Germinal center (tissue), 1 donor: ENCODE measurements at regions not wholly inside any gene's neighbourhood (a gene's known extent, or its start where the extent isn't known, plus 50 kb on each side); places are given as distances from the start of the nearest gene placed in this dataset.
"Not testable (repeated sequence)": the region's sequence is repeated elsewhere in the genome, so short reads cannot be mapped to it uniquely, and the experiment has no call there.

Experiments
- DNase-seq: peaks from one replicate; pipeline ENCODE4 v3.0.0; 2012; ENCODE audit warnings: mixed read lengths, low spot score

DNA sequence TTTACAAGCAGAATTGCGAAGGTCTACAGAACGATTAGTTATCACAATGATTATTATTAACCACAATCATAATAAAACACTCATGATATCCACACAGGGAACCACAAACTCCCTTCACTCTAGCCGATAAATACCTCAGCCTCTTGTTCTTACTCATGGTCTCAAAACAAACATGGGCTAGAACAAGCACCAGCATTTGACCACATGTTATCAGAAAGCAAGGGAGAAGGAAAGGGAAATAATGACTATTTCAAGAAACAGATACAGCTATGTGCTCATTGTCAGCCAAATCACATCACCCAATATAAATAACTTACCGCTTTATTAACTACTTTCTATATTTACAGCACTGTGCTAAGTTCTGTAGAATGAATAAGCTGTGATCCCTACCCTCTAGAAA lies 663.2 kb upstream of the HTR2C start:
- no peak for DNase-seq

DNA sequence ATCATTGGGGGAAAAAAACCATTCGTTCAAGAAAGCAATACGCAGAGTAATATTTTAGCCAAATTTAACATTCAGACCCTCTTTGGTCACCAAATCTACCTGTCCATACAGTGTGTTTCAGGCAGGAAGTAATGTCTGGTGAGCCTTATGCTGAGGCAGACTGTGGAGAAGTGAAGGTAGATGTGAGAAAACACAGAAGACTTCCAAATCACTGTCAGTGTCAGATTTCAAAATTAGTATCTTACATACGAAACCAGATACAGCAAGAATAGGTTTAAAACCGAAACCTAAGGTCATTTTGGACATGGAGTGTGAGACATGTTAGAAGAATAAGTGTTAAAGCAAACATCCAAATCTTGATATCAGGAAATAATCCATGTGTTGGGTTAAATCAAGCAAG lies 664.5 kb upstream of the HTR2C start:
- DNase-seq, result no peak

DNA sequence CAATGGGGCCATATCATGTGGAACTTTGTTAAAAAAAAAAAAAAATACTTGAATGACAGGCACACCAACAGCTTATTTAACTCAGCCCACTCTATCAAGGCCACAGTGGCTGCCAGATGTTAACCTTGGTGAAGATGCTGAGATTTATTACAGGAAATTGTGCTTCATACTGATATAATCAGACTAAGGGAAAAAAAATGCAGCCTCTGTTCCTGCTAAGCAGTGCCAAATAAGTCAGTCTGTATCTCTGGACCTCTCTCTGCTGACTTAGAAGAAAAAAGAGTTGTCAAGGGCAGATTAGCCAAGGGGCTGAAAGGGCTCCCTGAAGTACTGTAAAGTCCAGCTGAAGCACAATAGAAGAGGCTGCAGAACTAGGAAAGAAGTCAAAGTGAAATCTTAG lies 677.7 kb upstream of the HTR2C start:
- DNase-seq, result no peak

DNA sequence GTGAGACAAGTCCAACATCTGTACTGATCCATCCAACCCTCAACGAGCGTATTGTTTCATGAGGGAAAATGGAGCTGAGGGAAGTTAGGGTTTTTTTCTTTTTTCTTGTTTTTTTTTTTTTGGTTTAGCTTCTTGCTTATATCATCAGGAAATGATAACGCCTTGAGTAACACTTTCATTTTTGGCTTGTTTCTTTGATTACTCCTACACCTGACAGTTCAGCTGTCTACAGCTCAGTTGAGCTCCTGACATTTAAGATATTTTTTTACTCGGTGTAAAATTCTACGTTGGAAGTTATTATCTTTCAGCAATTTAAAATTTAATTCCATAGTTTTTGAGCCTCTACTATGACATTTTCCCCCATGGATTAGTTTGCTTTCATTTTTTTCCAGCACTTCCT lies 691.0 kb upstream of the HTR2C start:
- DNase-seq, result no peak

DNA sequence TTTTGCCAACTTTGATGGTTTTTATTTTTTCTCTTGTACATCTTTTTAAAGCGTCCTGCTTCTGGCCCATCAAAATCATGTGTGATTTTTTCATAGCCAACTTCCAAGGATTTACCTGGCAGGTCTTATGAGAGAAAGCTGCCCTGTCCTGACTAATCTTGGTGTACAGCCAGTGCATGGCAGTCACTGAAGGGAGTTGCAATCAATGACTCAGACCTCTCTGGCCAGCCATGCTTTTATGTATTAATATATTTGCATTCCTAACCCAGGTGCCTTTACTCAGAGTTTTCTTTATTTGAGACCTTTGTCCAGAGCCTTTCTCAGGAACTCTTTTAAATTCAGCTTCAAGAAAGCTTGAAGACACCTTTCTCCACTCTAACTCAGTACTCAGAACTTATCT lies 691.5 kb upstream of the HTR2C start:
- DNase-seq, result no peak

DNA sequence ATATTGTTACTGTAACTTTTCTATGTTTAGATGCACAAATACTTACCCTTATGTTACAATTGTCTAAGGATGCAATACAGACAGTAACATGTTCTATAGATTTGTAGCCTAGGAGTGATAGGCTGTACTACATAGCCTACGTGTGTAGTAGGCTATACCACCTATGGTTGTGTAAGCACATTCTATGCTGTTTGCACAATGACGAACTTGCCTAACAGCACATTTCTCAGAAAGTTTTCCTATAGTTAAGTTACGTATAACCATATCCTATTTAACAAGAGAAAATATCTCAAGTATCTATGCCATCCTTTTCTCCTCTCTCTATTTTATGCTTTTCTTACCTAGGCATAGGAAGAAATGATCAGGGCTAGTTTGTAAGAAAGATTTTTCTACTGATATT lies 710.8 kb upstream of the HTR2C start:
- DNase-seq, result no peak

DNA sequence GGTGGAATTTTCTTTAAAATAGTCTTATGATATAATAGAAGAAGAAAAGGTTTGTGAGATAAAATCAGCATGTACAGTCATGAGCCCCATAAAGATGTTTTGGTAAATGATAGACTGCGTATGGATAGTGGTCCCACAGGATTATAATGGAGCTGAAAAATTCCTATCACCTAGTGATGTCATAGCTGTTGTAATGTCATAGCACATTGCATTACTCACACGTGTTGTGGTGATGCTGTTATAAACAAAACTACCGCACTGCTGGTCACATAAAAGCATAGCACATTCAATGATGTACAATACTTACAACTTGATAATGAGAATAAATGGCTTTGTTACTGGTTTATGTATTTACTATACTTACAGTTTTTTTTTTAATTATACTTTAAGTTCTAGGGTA lies 715.2 kb upstream of the HTR2C start:
- DNase-seq, result no peak

DNA sequence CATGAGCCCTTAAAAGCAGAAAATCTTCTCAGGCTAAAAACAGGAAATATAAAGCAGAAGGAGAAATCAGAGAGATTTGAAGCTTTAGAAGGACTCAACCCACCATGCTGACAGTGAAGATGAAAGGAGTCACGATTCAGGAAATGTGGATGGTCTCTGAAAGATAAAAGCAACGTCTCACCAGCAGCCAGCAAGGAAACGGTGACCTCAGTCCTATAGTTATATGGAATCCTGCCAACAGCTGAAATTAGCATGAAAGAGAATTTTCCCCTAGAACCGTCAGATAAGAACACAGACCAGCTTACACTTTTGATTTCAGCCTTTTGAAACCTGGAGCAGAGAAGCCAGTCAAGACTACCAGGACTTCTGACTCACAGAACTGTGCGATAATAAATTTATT lies 715.7 kb upstream of the HTR2C start:
- no peak for DNase-seq

DNA sequence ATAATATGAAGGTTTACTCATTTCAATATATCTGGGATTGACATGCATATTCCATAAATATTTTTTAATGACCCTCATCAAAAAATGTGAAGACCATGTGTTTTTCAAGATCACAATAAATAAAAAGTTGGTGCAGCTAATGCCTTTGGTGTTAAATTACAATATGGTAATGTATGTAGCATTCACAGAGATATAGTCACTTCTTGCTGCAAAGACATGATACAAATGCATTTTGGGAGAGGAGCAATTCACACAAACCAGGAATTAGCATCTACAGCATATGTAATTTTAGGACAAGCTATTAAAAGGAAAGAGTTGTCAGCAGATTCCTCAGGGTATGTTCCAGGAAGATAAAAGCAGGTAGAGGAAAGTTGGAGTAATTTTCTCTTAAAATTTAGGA lies 734.5 kb upstream of the HTR2C start:
- no peak for DNase-seq

DNA sequence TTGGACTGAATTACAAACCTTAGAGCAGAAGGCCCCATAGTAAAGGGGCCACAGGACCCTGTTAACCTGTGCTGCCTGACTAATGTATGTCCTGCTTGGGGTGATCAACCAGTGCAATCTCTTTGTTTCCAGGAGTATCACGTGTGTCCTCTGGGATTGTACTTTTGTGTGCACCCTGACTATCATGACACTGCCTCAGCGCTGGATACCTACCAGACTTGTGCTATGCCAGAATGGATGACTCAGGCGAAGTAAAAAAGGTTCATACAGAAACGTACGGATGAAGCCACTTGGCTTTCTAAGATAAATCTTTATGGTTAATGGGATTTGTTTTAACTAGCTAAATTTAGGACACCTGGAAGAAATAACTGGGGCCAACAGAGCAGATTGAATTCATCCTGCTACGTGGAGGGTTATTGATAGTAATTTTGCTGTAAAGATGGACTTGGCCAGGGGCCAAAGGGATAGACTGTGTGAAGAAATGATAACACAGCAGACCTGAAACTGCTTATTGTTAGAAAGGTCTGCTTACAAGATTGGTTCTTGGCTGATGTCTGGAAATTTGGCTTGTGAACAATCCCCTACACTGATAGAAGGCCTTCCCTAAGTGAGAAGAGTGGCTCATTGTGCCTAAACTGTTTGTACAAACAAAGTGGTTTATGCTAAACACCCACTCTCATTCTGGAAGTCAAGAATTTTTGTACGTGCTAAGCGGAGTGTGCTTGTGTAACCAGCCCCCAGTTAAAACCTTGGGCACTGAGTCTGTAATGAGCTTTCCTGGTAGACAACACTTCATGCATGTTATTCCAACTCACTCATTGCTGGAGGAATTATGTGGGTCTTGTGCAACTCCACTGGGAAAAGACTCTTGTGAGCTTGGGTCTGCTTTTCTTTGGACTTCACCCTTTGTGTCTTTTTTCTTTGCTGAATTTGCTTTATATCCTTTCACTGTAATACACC lies 750.5 kb upstream of the HTR2C start:
- no peak for DNase-seq

DNA sequence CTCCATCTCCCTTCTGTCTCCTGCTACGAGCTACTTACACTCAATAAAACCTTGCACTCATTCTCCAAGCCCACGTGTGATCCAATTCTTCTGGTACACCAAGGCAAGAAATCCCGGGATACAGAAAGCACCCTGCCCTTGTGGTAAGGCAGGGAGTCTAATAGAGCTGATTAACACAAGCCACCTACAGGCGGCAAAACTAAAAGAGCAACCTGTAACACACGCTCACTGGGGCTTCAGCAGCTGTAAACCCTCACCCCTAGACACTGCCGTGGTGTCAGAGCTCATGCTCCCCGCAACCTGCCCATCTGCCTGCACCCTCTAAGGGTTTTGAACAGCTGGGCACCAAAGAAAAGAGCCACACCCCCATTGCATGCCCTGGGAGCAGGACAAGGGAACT lies 755.4 kb upstream of the HTR2C start:
- no peak for DNase-seq

DNA sequence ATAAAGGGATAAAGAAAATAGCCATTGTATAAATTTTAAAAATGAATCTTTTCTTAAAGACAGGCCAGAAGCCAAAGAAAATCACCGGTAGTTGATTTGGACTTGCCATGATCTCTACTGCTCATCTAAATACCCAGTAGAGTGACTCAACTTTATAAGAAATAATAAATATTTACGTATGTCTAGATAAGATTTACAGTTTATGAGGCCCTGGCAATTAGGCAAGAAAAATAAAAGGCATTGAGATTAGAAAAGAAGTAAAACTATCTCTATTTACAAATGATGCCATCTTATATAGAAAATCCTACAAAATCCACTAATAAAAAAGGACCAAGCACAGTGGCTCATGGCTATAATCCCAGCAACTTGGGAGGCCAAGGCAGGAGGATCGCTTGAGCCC lies 765.5 kb upstream of the HTR2C start:
- DNase-seq, result no peak

DNA sequence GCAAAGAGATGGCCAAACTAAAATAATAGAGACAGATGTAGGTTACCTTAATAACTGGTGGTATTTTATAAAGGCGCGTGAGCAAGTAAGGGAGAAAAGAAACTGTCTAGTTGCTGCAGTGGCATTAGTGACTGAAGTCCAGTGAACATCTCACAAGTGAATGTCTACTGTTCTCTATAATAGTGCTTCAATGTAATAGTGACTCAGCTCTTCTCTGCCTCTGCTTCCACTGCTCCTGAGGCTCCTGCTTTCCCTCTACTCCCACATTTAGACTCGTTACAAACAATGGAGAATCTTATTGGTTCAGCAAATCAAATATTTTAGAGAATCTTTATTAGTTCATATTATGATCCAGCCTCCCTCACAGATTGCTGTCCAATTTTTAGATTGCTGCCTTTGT lies 779.1 kb upstream of the HTR2C start:
- no peak for DNase-seq

DNA sequence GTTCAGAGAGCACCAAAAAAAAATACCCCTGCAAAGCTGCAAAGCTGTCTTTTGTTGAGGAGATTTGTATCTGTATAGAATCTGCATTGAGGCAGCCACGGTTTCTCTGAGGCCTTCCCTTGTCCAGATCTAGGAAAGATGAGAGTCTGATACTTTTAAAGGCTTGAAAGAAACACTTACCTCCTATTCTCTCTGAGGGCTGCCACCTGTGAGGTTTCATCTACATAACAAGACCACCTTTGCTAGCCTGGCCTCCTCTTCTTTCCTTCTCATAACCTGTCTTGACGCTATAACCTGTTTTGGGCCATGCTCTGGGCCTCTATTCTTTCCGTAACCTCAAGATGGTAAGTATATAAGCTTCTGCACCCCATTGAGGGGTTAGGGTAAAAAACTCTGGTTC lies 779.6 kb upstream of the HTR2C start:
- DNase-seq, result no peak

DNA sequence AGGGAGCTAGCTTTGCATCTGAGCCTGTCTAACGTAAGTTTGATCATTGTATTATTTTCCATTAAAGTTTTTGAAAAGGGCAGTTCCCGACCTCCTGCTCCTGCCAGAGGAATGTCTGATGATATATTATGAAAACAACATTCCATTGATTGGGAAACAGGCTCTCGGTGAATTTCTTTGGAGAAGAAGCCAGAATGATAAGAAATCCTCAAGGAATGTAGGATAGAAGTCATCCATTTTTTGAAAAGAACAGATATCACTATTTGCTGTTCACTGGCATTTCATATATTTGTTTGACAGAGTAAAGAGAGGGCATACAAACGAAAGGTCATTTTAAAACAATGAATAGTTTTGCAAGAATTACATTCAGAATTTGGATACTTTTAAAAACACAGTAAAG lies 781.0 kb upstream of the HTR2C start:
- no peak for DNase-seq

DNA sequence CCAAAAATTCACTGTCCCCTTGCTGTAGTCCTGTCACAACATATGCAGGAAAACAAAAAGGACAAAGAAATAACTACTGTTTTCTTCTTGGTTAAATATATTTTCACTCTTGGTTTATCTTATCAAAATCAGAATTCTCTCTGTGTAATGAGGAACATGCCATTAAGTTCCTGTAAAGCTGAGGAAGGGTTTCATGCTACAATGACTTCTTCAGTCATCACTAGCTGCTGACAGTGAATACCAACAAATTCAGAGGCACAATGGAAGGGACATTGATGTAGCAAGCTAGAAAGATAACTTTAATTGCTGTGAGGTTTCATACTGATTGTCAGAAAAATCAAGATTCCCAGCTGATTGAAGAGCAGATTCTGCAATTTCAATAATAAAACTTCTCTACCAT lies 782.9 kb upstream of the HTR2C start:
- no peak for DNase-seq

DNA sequence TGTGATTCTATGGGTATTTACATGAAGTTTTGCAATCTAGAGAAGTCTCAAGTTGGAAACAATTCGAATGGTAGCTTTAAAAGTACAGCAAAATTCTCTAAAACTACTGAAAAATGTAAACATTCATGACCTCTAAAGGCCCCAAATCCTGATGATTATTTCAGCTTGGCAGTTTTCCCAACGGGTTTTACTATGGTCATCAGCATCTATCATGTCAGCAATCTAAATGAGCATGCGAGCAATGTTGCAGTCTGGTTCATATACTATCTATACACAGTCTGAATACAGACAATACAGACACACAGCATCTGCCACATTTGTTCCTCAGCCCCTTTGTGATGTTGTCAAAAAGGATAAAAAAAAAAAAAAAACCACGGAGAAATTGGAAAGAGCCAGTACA lies 790.3 kb upstream of the HTR2C start:
- DNase-seq, result no peak

DNA sequence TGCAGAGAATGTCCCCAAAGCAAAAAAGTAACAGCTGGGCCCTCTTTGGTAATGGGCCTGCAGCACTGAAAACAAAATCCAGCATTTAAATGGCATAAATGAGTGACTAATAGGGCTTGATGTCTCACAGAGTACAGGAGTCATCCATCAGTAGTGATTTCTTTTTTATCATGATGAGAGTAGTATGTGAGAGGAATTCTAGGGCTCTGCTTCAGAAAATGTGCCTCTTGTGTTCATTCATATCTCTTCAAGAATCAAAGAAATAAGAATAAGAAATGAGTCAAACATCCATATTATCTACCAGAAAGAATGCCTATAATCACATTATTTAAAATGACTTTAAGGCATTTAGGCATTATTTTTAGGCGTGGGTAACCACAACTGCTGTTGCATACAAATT lies 792.9 kb upstream of the HTR2C start:
- no peak for DNase-seq

DNA sequence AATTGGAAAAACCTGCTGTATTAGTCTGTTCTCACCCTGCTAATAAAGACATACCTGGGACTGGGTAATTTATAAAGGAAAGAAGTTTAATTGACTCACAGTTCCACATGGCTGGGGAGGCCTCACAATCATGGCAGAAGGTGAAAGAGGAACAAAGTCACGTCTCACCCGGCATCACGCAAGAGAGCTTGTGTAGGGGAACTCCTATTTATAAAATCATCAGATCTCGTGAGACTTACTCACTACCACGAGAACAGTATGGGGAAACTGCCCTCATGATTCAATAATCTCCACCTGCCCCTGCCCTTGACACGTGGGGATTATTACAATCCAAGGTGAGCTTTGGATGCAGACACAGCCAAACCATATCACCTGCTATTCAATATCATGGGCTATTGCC lies 799.1 kb upstream of the HTR2C start:
- DNase-seq, result not testable (repeated sequence)

DNA sequence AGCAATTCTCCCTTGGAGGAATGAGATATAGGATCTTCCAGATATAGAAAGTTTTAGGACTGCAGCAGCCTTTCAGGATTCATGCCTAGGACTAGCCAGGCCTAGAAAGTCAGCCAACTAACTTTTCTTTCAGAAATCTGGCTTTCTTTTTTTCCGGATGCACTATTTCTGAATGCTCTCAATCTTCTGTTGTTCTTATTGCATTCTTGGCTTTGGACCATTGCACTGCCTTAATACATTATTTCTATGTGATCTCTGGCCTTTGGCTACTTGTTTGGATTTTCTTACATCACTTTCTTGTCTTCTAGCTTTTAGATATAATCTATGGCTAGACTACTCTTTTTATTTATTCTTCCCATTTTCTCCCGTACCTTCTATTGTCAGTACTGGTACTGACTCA lies 813.1 kb upstream of the HTR2C start:
- DNase-seq, result no peak

DNA sequence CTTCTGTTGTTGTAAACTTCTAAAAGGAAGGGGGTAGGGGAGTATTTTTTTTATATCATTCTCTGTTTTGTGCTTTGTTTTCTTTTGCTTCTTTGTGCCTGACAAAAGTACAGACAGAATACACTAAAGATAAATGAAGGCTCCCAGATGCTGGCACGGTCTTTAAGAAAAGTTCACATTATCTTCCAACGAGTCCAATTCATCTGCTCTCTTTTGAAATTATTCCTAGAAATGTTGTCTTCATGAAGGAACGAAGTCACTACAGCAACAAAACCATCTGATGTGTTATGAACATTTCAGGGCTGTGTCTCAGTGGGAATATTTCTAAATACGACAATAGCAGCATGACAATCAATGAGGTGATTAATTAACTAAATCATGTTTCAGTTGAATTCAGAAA lies 813.8 kb upstream of the HTR2C start:
- no peak for DNase-seq

DNA sequence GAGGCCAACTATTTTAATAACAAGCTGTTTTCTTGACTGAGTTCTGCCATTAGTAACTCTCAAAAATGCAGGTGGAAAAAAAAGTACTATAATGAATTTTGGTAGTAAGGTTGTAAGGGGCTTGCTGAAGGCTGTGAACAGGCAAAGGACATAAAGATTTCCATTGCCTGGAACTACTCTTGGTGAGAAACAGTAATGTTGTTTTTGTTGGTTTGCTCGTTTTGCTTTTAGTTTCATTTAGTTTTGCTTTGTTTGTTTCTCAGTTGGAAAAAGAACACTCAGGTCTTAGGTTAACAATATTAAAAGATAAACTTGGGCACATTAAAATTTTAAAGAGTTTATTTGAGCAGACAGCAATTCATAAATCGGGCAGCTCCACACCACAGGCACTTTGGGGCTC lies 824.5 kb upstream of the HTR2C start:
- no peak for DNase-seq

DNA sequence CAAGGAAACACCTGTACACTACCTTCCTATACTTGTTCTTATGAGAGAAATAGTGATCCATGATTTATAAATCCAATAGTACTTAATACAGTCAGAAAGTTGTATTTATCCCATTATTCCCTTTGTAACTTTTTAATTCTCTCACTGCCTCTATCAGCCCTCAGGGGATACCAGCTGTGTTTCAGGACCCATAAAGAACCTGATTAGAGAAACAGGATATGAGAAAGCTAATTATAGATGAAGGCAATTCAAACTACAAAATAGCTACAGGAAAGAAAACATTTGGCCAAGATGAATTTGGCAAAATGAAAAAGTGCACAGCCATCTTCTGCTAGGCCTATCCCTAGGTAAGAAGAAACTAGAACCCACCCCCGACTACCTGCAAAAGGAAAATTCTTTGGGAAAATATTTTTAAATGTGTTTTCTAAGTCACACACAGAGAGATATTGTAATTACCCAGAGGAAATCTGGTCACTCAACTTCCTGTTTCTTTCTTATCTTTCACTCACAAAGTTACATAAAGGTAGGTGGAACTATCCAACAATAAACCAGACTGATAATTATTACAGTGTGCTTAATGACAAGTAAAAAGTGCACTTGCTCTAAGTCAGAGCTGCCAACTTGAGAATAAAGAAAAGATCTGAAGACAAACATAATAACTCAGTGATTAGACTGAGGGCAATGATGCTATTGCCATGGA lies 836.5 kb upstream of the HTR2C start:
- no peak for DNase-seq

DNA sequence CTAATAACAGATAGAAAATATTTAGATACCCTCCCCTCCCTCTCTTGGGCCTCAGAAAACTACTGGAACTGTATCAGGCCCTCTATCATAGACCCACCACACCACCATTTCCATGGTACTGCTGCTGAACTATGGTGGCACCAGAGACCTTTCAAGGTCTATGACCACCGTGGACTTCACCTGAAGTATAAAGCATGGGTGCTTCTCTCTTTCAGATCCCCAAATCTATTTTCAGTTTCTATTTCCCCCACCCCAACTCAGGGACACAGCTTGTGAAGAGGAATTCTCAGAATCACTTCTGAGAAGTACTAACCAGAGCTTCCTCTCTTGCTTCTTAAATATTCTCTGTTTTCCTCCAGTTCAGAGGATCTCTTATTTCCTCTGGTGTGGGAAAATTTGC lies 840.8 kb upstream of the HTR2C start:
- no peak for DNase-seq
